C4-2B (cell line): ENCODE measurements at regions not wholly inside any gene's neighbourhood (a gene's known extent, or its start where the extent isn't known, plus 50 kb on each side); places are given as distances from the start of the nearest gene placed in this dataset.
"Not testable (repeated sequence)": the region's sequence is repeated elsewhere in the genome, so short reads cannot be mapped to it uniquely, and the experiment has no call there.

ENCODE experiments used
- H3K27ac ChIP-seq: fragments of 450-650 bp; 2 replicates; pipeline ENCODE4 v1.5.1; 2017
- CTCF ChIP-seq: fragments of 450-650 bp; conservative IDR thresholded peaks from 2 replicates; pipeline ENCODE4 v1.5.1; 2017; ENCODE audit warnings: mild to moderate bottlenecking
- ZFX ChIP-seq: fragments of 450-650 bp; IDR thresholded peaks from 2 replicates; pipeline ENCODE4 v1.6.1; 2017

- no peak for TF ChIP-seq CTCF
- TF ChIP-seq ZFX: no peak
- H3K27ac ChIP-seq: no peak overlapping the region
Measured at GRCh38 chr16:48956620-48957019, 325.0 kb downstream of the CBLN1 start.

- H3K27ac ChIP-seq: no peak overlapping the region
- no peak for TF ChIP-seq CTCF
- TF ChIP-seq ZFX: no peak
Measured at GRCh38 chr16:48955837-48956236, 325.8 kb downstream of the CBLN1 start.

GRCh38 chr16:48951621-48952125 lies 330.0 kb downstream of the CBLN1 start:
- not testable (repeated sequence) for H3K27ac ChIP-seq

GRCh38 chr16:48950184-48950583 lies 331.5 kb downstream of the CBLN1 start:
- no peak overlapping the region for H3K27ac ChIP-seq
- no peak for TF ChIP-seq ZFX
- no peak for TF ChIP-seq CTCF

GRCh38 chr16:48949636-48950035 lies 332.0 kb downstream of the CBLN1 start:
- TF ChIP-seq ZFX: no peak
- TF ChIP-seq CTCF: no peak
- no peak overlapping the region for H3K27ac ChIP-seq

GRCh38 chr16:48948911-48949310 lies 332.7 kb downstream of the CBLN1 start:
- no peak for TF ChIP-seq ZFX
- TF ChIP-seq CTCF: no peak
- no peak overlapping the region for H3K27ac ChIP-seq

GRCh38 chr16:48947371-48947713 lies 334.3 kb downstream of the CBLN1 start:
- TF ChIP-seq CTCF (no peak), ZFX (no peak)
- no peak overlapping the region for H3K27ac ChIP-seq

GRCh38 chr16:48946686-48947370 lies 334.8 kb downstream of the CBLN1 start:
- no peak overlapping the region for H3K27ac ChIP-seq
- no peak for TF ChIP-seq CTCF
